ENCODE measurements at regions not wholly inside any gene's neighbourhood (a gene's known extent, or its start where the extent isn't known, plus 50 kb on each side); places are given as distances from the start of the nearest gene placed in this dataset.

DNA sequence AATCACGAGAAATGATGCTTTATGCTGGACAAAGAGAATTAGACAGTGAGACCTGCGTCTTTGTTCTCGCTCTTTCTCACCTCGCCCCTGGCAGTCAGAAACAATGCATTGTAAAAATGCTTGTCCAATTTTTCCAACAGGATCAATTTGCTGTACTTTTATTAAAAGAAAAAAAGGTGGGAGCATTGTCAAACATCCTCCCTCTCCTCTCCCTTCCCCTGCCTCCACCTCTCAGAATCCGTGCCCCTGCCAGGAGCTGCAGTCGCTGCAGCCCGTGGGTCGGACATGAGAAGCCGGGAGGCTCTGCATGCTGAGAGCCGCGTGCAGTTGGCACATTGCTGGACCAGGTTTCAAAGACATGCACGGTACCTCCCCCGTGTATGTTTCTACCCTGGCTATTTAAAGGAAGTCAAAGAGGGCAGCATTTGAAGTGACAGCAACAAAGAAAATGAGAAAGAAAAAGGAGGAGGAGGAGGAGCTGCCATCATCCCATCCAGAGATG is 161.0 kb upstream of the KAZN start:
- no peak overlapping the region for H3K4me2 ChIP-seq (ENCODE audit: low read depth, low read length, poor library complexity, severe bottlenecking)
- no peaks in the 10 kb centered on the region for H3K36me3 ChIP-seq (ENCODE audit: low read length)
- H3K9me2 ChIP-seq (replicated peaks; ENCODE audit: insufficient read depth, low read length) = no peaks in the 10 kb centered on the region
- TF ChIP-seq EZH2phosphoT487 (conservative IDR thresholded peaks at IDR 0.05; ENCODE audit: low read length) = no peak
- TF ChIP-seq, protein P1, sequence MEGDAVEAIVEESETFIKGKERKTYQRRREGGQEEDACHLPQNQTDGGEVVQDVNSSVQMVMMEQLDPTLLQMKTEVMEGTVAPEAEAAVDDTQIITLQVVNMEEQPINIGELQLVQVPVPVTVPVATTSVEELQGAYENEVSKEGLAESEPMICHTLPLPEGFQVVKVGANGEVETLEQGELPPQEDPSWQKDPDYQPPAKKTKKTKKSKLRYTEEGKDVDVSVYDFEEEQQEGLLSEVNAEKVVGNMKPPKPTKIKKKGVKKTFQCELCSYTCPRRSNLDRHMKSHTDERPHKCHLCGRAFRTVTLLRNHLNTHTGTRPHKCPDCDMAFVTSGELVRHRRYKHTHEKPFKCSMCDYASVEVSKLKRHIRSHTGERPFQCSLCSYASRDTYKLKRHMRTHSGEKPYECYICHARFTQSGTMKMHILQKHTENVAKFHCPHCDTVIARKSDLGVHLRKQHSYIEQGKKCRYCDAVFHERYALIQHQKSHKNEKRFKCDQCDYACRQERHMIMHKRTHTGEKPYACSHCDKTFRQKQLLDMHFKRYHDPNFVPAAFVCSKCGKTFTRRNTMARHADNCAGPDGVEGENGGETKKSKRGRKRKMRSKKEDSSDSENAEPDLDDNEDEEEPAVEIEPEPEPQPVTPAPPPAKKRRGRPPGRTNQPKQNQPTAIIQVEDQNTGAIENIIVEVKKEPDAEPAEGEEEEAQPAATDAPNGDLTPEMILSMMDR (IDR thresholded peaks at IDR 0.05; ENCODE audit: insufficient read depth, low read length, poor library complexity, severe bottlenecking) = no peak
- no peaks in the 10 kb centered on the region for H3K27me3 ChIP-seq (ENCODE audit: low read length)
- no peak overlapping the region for H2AFZ ChIP-seq (ENCODE audit: low read depth, low read length, severe bottlenecking)
- no peak overlapping the region for H3K4me3 ChIP-seq (ENCODE audit: insufficient read depth, low read length, poor library complexity, severe bottlenecking)
- H3F3A ChIP-seq (ENCODE audit: insufficient read depth) = no peaks in the 10 kb centered on the region
- H4K20me1 ChIP-seq (ENCODE audit: low read depth, low read length) = no peaks in the 10 kb centered on the region
- no peak overlapping the region for H3K9ac ChIP-seq (ENCODE audit: low read length)
- no peaks in the 10 kb centered on the region for H3K9me3 ChIP-seq (ENCODE audit: insufficient read depth, low read length)
- no peak overlapping the region for H3K27ac ChIP-seq (ENCODE audit: low read depth, low read length)
- H3K79me2 ChIP-seq (ENCODE audit: insufficient read depth, low read length) = no peaks in the 10 kb centered on the region

DNA sequence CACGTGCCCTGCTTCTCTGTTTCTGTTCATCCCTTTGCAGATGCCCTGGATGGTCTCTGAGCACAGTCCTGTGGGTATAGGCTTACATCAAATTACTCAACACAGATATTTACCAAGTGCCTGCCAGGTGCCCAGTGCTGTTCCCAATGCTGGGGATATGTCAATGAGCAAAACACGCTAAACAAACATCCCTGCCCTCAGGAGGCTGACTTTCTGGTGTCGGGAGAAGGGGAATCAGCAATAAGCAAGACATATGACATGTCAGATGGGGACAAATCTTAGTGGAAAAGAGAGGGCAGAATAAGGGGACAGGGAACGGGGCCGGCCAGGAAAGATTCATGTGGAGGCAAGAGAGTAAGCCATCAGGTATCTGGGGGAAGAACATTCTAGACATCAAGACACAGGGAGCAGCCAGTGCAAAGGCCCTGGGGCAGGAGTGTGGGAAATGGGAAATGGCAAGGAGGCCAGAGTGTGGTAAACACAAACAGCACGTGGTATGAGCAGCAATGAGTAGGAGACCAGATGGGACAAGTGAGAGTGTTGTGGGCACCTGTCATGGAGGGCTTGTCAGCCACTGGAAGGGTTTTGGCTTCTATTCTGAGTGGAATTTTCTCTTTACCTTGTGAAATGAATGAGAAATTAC is 160.2 kb upstream of the KAZN start:
- Histone ChIP-seq H3K4me3 (ENCODE audit: insufficient read depth, low read length, poor library complexity, severe bottlenecking) (no peak overlapping the region), H3K4me2 (ENCODE audit: low read depth, low read length, poor library complexity, severe bottlenecking) (no peak overlapping the region), H3K27me3 (ENCODE audit: low read length) (no peaks in the 10 kb centered on the region), H3K36me3 (ENCODE audit: low read length) (no peaks in the 10 kb centered on the region), H3K27ac (ENCODE audit: low read depth, low read length) (no peak overlapping the region), H3K9ac (ENCODE audit: low read length) (no peak overlapping the region), H3K9me2 (replicated peaks; ENCODE audit: insufficient read depth, low read length) (no peaks in the 10 kb centered on the region), H3K9me3 (ENCODE audit: insufficient read depth, low read length) (no peaks in the 10 kb centered on the region), H3K79me2 (ENCODE audit: insufficient read depth, low read length) (no peaks in the 10 kb centered on the region), H2AFZ (ENCODE audit: low read depth, low read length, severe bottlenecking) (no peak overlapping the region), H4K20me1 (ENCODE audit: low read depth, low read length) (no peaks in the 10 kb centered on the region), H3F3A (ENCODE audit: insufficient read depth) (no peaks in the 10 kb centered on the region)
- TF ChIP-seq, protein P1 (IDR thresholded peaks at IDR 0.05; ENCODE audit: insufficient read depth, low read length, poor library complexity, severe bottlenecking) = no peak
- TF ChIP-seq EZH2phosphoT487 (conservative IDR thresholded peaks at IDR 0.05; ENCODE audit: low read length) = no peak

GRCh38 chr1:14439015-14439414 is 159.5 kb upstream of the KAZN start:
- H3K27ac ChIP-seq (ENCODE audit: low read depth, low read length) = no peak overlapping the region
- H3K36me3 ChIP-seq (ENCODE audit: low read length) = no peaks in the 10 kb centered on the region
- H4K20me1 ChIP-seq (ENCODE audit: low read depth, low read length) = no peaks in the 10 kb centered on the region
- H3K9me3 ChIP-seq (ENCODE audit: insufficient read depth, low read length) = no peaks in the 10 kb centered on the region
- no peak overlapping the region for H2AFZ ChIP-seq (ENCODE audit: low read depth, low read length, severe bottlenecking)
- no peaks in the 10 kb centered on the region for H3K9me2 ChIP-seq (replicated peaks; ENCODE audit: insufficient read depth, low read length)
- TF ChIP-seq, protein P1 (IDR thresholded peaks at IDR 0.05; ENCODE audit: insufficient read depth, low read length, poor library complexity, severe bottlenecking) = no peak
- no peak for TF ChIP-seq EZH2phosphoT487 (conservative IDR thresholded peaks at IDR 0.05; ENCODE audit: low read length)
- H3K4me3 ChIP-seq (ENCODE audit: insufficient read depth, low read length, poor library complexity, severe bottlenecking) = no peak overlapping the region
- no peaks in the 10 kb centered on the region for H3F3A ChIP-seq (ENCODE audit: insufficient read depth)
- no peaks in the 10 kb centered on the region for H3K27me3 ChIP-seq (ENCODE audit: low read length)
- no peaks in the 10 kb centered on the region for H3K79me2 ChIP-seq (ENCODE audit: insufficient read depth, low read length)
- H3K9ac ChIP-seq (ENCODE audit: low read length) = no peak overlapping the region
- no peak overlapping the region for H3K4me2 ChIP-seq (ENCODE audit: low read depth, low read length, poor library complexity, severe bottlenecking)

Data from SU-DHL-6 (cell line).